Chondrocyte (in vitro differentiated cells): ENCODE measurements at regions not wholly inside any gene's neighbourhood (a gene's known extent, or its start where the extent isn't known, plus 50 kb on each side); places are given as distances from the start of the nearest gene placed in this dataset.

Experiments used
- DNase-seq: peaks from one replicate; pipeline ENCODE4 v3.0.0; 2021; ENCODE audit warnings: mixed read lengths, low spot score
- H3K27ac Mint-ChIP-seq: one replicate; pipeline ENCODE4 v1.8.0; 2021; ENCODE audit warnings: mild to moderate bottlenecking, moderate library complexity, mixed read lengths; ENCODE audit not compliant: unreplicated experiment
- H3K27me3 Mint-ChIP-seq: 2 replicates; pipeline ENCODE4 v1.8.0; 2021; ENCODE audit warnings: low read depth, mixed read lengths
- H3K36me3 Mint-ChIP-seq: 2 replicates; pipeline ENCODE4 v1.8.0; 2021; ENCODE audit warnings: low read depth, mixed read lengths
- H3K4me1 Mint-ChIP-seq: 2 replicates; pipeline ENCODE4 v1.8.0; 2021; ENCODE audit warnings: low read depth, mild to moderate bottlenecking, mixed read lengths
- H3K4me3 Mint-ChIP-seq: one replicate; pipeline ENCODE4 v1.8.0; 2021; ENCODE audit warnings: mild to moderate bottlenecking, moderate library complexity, mixed read lengths; ENCODE audit not compliant: unreplicated experiment
- H3K9me3 Mint-ChIP-seq: 2 replicates; pipeline ENCODE4 v1.8.0; 2021; ENCODE audit warnings: low read depth, mixed read lengths
- CTCF ChIP-seq: fragments of 200-600 bp; sonication (generic); IDR thresholded peaks from 2 replicates; pipeline ENCODE4 v1.5.0; 2021; ENCODE audit warnings: antibody characterized with exemption, mild to moderate bottlenecking, moderate library complexity

DNA sequence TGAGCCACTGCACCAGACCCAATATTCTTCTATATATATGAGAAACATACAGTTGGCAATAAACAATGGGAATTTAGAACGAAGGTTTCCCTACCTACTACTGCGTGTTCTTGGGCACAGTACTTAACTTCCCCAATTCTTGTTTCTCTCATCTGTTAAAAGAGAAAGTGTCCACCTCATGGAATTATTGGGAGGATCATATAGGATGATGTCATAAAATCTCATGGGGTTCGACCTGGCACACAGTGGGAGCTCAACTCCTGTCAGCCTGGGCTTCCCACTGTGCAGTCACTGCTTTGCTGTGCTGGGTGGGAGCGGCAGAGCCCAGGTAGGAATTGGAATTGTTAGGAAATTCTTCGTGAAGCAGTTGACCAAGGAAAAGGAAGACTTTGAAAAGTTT, 203.3 kb downstream of the SH3BP4 start:
- Mint-ChIP-seq H3K9me3 (no peaks in the 10 kb centered on the region), H3K27ac (no peak overlapping the region), H3K4me1 (peaks cover 4% of the 10 kb centered on the region), H3K4me3 (no peak overlapping the region), H3K36me3 (peaks cover 2% of the 10 kb centered on the region), H3K27me3 (peaks cover 11% of the 10 kb centered on the region)
- no peak for DNase-seq
- TF ChIP-seq CTCF, result no peak

DNA sequence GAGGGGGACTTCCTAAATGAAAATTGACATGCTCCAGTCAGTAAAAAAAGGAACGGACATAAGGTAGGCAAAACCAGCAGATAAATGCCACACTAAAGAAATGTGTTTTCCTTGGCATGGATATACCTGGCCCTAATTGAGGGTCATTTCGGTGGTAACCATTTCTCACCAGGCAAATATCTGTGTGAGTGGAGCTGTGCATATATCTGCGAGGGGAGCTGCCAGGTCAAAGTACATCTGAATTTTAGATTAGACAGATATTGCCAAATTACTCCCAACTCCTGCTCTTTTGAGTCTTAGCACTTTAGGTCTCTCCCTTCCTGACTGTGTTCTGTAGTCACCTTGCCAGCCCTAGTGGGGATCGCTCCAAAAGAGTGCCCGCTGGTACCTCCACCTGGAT, 204.2 kb downstream of the SH3BP4 start:
- TF ChIP-seq CTCF, result no peak
- Mint-ChIP-seq H3K27ac (no peak overlapping the region), H3K9me3 (no peaks in the 10 kb centered on the region), H3K4me3 (no peak overlapping the region), H3K4me1 (peaks cover 12% of the 10 kb centered on the region), H3K27me3 (peaks cover 11% of the 10 kb centered on the region), H3K36me3 (peaks cover 2% of the 10 kb centered on the region)
- no peak for DNase-seq

- no peak for TF ChIP-seq CTCF
- Mint-ChIP-seq H3K4me1 (peaks cover 27% of the 10 kb centered on the region), H3K4me3 (no peak overlapping the region), H3K36me3 (peaks cover 2% of the 10 kb centered on the region), H3K9me3 (no peaks in the 10 kb centered on the region), H3K27ac (no peak overlapping the region), H3K27me3 (peaks cover 7% of the 10 kb centered on the region)
- DNase-seq, result no peak
Observed at GRCh38 chr2:235157746-235158482, 206.1 kb downstream of the SH3BP4 start.

GRCh38 chr2:235160281-235160810, 208.5 kb downstream of the SH3BP4 start:
- no peak for TF ChIP-seq CTCF

DNA sequence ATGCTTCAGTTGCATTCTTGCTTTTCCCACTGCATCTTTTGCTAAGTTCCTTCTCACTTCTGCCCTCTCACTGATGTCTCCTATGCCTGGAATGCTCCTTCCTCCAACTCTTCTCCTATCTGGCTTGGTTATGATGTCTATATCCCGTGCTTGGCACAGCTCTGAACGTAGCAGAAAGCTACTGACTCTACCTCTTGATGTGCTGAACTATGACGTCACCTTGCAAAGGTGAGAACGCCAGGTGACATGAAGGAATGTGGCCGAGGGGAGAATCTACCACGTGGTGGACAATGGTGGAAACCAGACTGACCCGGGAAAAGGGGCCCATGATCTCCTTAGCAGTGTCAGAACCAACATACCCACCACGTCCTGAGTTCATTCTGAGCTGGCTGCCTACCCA, 209.7 kb downstream of the SH3BP4 start:
- Mint-ChIP-seq H3K27me3 (peaks cover 5% of the 10 kb centered on the region), H3K36me3 (peaks cover 2% of the 10 kb centered on the region), H3K9me3 (no peaks in the 10 kb centered on the region), H3K27ac (no peak overlapping the region), H3K4me3 (no peak overlapping the region), H3K4me1 (peaks cover 27% of the 10 kb centered on the region)
- no peak for DNase-seq
- TF ChIP-seq CTCF, result no peak

More at GRCh38 chr2:235160281-235160810, 208.5 kb downstream of the SH3BP4 start:
- Mint-ChIP-seq H3K4me3 (no peak overlapping the region), H3K9me3 (no peaks in the 10 kb centered on the region), H3K36me3 (peaks cover 2% of the 10 kb centered on the region), H3K27me3 (peaks cover 5% of the 10 kb centered on the region), H3K27ac (no peak overlapping the region), H3K4me1 (peaks cover 27% of the 10 kb centered on the region)
- no peak for DNase-seq
